ENCODE measurements at regions not wholly inside any gene's neighbourhood (a gene's known extent, or its start where the extent isn't known, plus 50 kb on each side); places are given as distances from the start of the nearest gene placed in this dataset.

DNA sequence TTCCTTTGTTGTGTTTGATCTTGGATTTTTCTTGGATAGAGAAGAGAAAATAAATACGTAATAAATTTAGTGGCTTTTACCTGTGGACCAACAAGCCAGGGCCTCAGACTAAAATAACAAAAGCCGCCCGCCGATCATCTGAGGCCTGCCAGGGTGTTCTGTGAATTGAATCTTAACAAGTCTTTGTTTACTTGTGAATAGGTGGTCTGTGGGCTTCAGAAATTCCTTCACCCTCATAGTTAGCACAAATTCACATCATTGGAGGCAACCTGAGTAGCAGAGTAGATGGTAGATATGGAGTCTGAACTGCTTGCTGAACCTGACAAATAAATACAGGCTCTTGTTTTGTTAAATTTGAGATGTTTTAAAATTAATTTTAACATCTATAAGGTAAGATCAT lies 176.3 kb upstream of the MTNR1B start:
- TF ChIP-seq, protein P1, sequence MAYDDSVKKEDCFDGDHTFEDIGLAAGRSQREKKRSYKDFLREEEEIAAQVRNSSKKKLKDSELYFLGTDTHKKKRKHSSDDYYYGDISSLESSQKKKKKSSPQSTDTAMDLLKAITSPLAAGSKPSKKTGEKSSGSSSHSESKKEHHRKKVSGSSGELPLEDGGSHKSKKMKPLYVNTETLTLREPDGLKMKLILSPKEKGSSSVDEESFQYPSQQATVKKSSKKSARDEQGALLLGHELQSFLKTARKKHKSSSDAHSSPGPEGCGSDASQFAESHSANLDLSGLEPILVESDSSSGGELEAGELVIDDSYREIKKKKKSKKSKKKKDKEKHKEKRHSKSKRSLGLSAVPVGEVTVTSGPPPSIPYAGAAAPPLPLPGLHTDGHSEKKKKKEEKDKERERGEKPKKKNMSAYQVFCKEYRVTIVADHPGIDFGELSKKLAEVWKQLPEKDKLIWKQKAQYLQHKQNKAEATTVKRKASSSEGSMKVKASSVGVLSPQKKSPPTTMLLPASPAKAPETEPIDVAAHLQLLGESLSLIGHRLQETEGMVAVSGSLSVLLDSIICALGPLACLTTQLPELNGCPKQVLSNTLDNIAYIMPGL (CRISPR knock-in tag; IDR thresholded peaks at IDR 0.05; ENCODE audit: borderline replicate concordance): no peak
- TF ChIP-seq CHD2 (IDR thresholded peaks at IDR 0.05; ENCODE audit: low read length, partially characterized antibody) (no peak), MYC (IDR thresholded peaks at IDR 0.05; ENCODE audit: borderline replicate concordance, low read length) (no peak), POLR2A (IDR thresholded peaks at IDR 0.05; ENCODE audit: low read length) (no peak), EP300 (IDR thresholded peaks at IDR 0.05) (no peak), CEBPB (IDR thresholded peaks at IDR 0.05) (no peak), RAD21 (conservative IDR thresholded peaks at IDR 0.05 in 1 of 2, IDR thresholded peaks at IDR 0.05 in 1 of 2) (no peak), NR3C1 (IDR thresholded peaks at IDR 0.05) (no peak), KDM1A (IDR thresholded peaks at IDR 0.05; ENCODE audit: low read depth) (no peak), RFX5 (IDR thresholded peaks at IDR 0.05) (no peak), ESRRA (IDR thresholded peaks at IDR 0.05; ENCODE audit: borderline replicate concordance, low read length) (no peak)
- TF ChIP-seq, protein P2, sequence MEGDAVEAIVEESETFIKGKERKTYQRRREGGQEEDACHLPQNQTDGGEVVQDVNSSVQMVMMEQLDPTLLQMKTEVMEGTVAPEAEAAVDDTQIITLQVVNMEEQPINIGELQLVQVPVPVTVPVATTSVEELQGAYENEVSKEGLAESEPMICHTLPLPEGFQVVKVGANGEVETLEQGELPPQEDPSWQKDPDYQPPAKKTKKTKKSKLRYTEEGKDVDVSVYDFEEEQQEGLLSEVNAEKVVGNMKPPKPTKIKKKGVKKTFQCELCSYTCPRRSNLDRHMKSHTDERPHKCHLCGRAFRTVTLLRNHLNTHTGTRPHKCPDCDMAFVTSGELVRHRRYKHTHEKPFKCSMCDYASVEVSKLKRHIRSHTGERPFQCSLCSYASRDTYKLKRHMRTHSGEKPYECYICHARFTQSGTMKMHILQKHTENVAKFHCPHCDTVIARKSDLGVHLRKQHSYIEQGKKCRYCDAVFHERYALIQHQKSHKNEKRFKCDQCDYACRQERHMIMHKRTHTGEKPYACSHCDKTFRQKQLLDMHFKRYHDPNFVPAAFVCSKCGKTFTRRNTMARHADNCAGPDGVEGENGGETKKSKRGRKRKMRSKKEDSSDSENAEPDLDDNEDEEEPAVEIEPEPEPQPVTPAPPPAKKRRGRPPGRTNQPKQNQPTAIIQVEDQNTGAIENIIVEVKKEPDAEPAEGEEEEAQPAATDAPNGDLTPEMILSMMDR (IDR thresholded peaks at IDR 0.05): no peak
- TF ChIP-seq, protein P3, sequence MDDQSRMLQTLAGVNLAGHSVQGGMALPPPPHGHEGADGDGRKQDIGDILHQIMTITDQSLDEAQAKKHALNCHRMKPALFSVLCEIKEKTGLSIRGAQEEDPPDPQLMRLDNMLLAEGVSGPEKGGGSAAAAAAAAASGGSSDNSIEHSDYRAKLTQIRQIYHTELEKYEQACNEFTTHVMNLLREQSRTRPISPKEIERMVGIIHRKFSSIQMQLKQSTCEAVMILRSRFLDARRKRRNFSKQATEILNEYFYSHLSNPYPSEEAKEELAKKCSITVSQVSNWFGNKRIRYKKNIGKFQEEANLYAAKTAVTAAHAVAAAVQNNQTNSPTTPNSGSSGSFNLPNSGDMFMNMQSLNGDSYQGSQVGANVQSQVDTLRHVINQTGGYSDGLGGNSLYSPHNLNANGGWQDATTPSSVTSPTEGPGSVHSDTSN (IDR thresholded peaks at IDR 0.05): no peak
- TF ChIP-seq, protein P4, sequence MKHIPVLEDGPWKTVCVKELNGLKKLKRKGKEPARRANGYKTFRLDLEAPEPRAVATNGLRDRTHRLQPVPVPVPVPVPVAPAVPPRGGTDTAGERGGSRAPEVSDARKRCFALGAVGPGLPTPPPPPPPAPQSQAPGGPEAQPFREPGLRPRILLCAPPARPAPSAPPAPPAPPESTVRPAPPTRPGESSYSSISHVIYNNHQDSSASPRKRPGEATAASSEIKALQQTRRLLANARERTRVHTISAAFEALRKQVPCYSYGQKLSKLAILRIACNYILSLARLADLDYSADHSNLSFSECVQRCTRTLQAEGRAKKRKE (CRISPR knock-in tag; IDR thresholded peaks at IDR 0.05; ENCODE audit: low read depth): no peak
